ENCODE measurements at regions not wholly inside any gene's neighbourhood (a gene's known extent, or its start where the extent isn't known, plus 50 kb on each side); places are given as distances from the start of the nearest gene placed in this dataset.

GRCh38 chr5:167918813-167919483 lies 372.5 kb upstream of the WWC1 start:
- Histone ChIP-seq H2AFZ (ENCODE audit: low read depth, low read length) (no peak overlapping the region), H3F3A (ENCODE audit: insufficient read depth, low read length, poor library complexity, severe bottlenecking) (no peaks in the 10 kb centered on the region), H3K9me2 (ENCODE audit: insufficient read depth, low read length) (no peaks in the 10 kb centered on the region), H3K9ac (ENCODE audit: low read length) (no peak overlapping the region), H3K27ac (ENCODE audit: low read length) (peak overlapping the region; percentile 16), H4K20me1 (ENCODE audit: insufficient read depth) (no peaks in the 10 kb centered on the region), H3K27me3 (ENCODE audit: insufficient read depth, low read depth, low read length) (no peaks in the 10 kb centered on the region), H3K9me3 (ENCODE audit: low read length) (no peaks in the 10 kb centered on the region), H3K79me2 (replicated peaks; ENCODE audit: insufficient read depth, low read length) (no peaks in the 10 kb centered on the region), H3K4me2 (ENCODE audit: low read length) (peak overlapping the region; percentile 3), H3K36me3 (ENCODE audit: insufficient read depth, low read length) (no peaks in the 10 kb centered on the region), H3K4me3 (ENCODE audit: low read length) (peak overlapping the region; percentile 39)
- peak; percentile 37 for TF ChIP-seq POLR2AphosphoS5 (IDR thresholded peaks at IDR 0.05)
- no peak for TF ChIP-seq CTCF (IDR thresholded peaks at IDR 0.05; ENCODE audit: poor library complexity, severe bottlenecking)
- TF ChIP-seq RAD21 (conservative IDR thresholded peaks at IDR 0.05), result peak; percentile 13

GRCh38 chr5:167920589-167920988 lies 370.9 kb upstream of the WWC1 start:
- no peaks in the 10 kb centered on the region for H3K36me3 ChIP-seq (ENCODE audit: insufficient read depth, low read length)
- H4K20me1 ChIP-seq (ENCODE audit: insufficient read depth), result no peaks in the 10 kb centered on the region
- no peak overlapping the region for H3K4me2 ChIP-seq (ENCODE audit: low read length)
- H3K9ac ChIP-seq (ENCODE audit: low read length), result no peak overlapping the region
- H3K9me2 ChIP-seq (ENCODE audit: insufficient read depth, low read length), result no peaks in the 10 kb centered on the region
- H3F3A ChIP-seq (ENCODE audit: insufficient read depth, low read length, poor library complexity, severe bottlenecking), result no peaks in the 10 kb centered on the region
- no peak overlapping the region for H3K27ac ChIP-seq (ENCODE audit: low read length)
- no peak overlapping the region for H3K4me3 ChIP-seq (ENCODE audit: low read length)
- TF ChIP-seq RAD21 (conservative IDR thresholded peaks at IDR 0.05), result no peak
- TF ChIP-seq REST (IDR thresholded peaks at IDR 0.05; ENCODE audit: borderline replicate concordance), result no peak
- TF ChIP-seq SMC3 (conservative IDR thresholded peaks at IDR 0.05; ENCODE audit: poor library complexity), result no peak
- TF ChIP-seq EZH2 (IDR thresholded peaks at IDR 0.05; ENCODE audit: borderline replicate concordance, insufficient read depth, low read length, poor library complexity, severe bottlenecking), result no peak
- TF ChIP-seq CTCF (IDR thresholded peaks at IDR 0.05; ENCODE audit: poor library complexity, severe bottlenecking), result no peak
- no peak for TF ChIP-seq EP300 (conservative IDR thresholded peaks at IDR 0.05; ENCODE audit: poor library complexity, severe bottlenecking)
- TF ChIP-seq TAF1 (IDR thresholded peaks at IDR 0.05; ENCODE audit: low read depth), result no peak
- TF ChIP-seq POLR2AphosphoS5 (IDR thresholded peaks at IDR 0.05), result no peak
- no peak for TF ChIP-seq MXI1 (conservative IDR thresholded peaks at IDR 0.05; ENCODE audit: poor library complexity, severe bottlenecking)
- H3K27me3 ChIP-seq (ENCODE audit: insufficient read depth, low read depth, low read length), result no peaks in the 10 kb centered on the region
- no peaks in the 10 kb centered on the region for H3K79me2 ChIP-seq (replicated peaks; ENCODE audit: insufficient read depth, low read length)
- H2AFZ ChIP-seq (ENCODE audit: low read depth, low read length), result no peak overlapping the region
- peaks cover 3% of the 10 kb centered on the region for H3K9me3 ChIP-seq (ENCODE audit: low read length)
